ENCODE measurements at regions not wholly inside any gene's neighbourhood (a gene's known extent, or its start where the extent isn't known, plus 50 kb on each side); places are given as distances from the start of the nearest gene placed in this dataset.
"Not testable (repeated sequence)": the region's sequence is repeated elsewhere in the genome, so short reads cannot be mapped to it uniquely, and the experiment has no call there.

- Histone ChIP-seq H3K4me1 (ENCODE audit: insufficient read depth, low read length) (peaks cover 10% of the 10 kb centered on the region), H3K9me3 (ENCODE audit: control insufficient read depth, insufficient read depth, low read length) (no peaks in the 10 kb centered on the region), H3K9ac (ENCODE audit: low read depth, low read length) (no peak overlapping the region), H3K36me3 (ENCODE audit: insufficient read depth, low read length) (no peaks in the 10 kb centered on the region)
Observed at GRCh38 chr18:22699629-22700028, 233.5 kb upstream of the RBBP8 start.

DNA sequence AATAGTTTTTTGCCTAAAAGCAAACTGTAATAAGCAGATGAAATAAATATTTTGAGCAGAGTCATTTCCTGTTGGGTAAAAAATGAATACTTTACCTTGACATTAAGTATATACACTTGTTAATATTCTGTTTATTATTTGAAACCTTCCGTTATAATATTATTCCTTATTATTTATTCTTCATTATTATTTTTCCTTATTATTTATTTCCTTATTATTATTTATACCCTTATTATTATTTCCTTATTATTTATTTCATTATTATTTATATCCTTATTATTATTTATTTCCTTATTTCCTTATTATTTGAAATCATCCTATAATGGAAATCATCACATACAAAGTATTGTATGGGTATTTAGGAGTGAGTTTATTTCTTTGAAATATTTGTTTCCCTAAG, 232.2 kb upstream of the RBBP8 start:
- no peaks in the 10 kb centered on the region for H3K9me3 ChIP-seq (ENCODE audit: control insufficient read depth, insufficient read depth, low read length)
- no peak overlapping the region for H3K9ac ChIP-seq (ENCODE audit: low read depth, low read length)
- no peaks in the 10 kb centered on the region for H3K36me3 ChIP-seq (ENCODE audit: insufficient read depth, low read length)
- no peaks in the 10 kb centered on the region; the same call in 1 of the 2 replicates for H3K4me1 ChIP-seq (ENCODE audit: insufficient read depth, low read length)

DNA sequence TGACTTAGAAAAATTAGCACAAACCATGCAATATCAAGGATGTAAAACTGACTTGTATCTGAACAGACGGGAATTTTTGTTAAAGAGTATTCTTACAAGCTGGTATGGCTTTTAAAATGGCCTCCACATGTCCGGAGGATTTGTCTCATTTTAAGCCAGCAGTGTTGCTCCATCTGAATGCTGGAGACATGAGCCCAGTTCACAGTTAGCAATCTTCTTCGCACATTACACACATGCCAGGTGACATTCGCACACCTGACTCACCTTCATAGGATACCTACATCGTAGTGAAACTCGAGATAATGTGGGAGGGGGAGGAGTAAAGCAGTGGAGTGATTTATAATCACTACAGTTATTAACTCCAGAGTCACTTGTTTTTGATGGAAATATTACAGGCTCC, 231.8 kb upstream of the RBBP8 start:
- no peak overlapping the region for H3K9ac ChIP-seq (ENCODE audit: low read depth, low read length)
- H3K9me3 ChIP-seq (ENCODE audit: control insufficient read depth, insufficient read depth, low read length): no peaks in the 10 kb centered on the region
- no peaks in the 10 kb centered on the region; the same call in 1 of the 2 replicates for H3K4me1 ChIP-seq (ENCODE audit: insufficient read depth, low read length)
- no peaks in the 10 kb centered on the region for H3K36me3 ChIP-seq (ENCODE audit: insufficient read depth, low read length)

- Histone ChIP-seq H3K36me3 (ENCODE audit: insufficient read depth, low read length) (no peaks in the 10 kb centered on the region), H3K9ac (ENCODE audit: low read depth, low read length) (no peak overlapping the region), H3K4me1 (ENCODE audit: insufficient read depth, low read length) (no peaks in the 10 kb centered on the region; the same call in 1 of the 2 replicates), H3K9me3 (ENCODE audit: control insufficient read depth, insufficient read depth, low read length) (no peaks in the 10 kb centered on the region)
Observed at GRCh38 chr18:22701795-22702194, 231.3 kb upstream of the RBBP8 start.

DNA sequence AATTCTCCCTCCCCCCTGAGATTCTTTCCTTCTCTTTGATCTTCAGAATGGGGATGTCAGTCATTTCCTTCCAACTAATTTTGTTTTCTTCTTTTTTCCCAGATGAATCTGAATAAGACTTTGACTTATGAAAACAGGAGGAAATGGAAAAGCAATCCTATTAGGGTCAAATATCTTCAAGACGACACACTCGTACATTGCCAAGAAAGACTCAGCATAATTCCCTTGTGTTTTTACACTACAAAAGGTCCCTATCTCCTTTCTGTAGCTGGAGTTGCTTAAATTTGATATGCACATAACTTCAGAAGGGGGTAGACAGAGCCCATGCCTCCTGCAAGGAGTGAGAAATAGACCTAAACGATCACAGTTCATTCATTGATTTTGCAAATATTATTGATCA, 230.3 kb upstream of the RBBP8 start:
- no peaks in the 10 kb centered on the region for H3K9me3 ChIP-seq (ENCODE audit: control insufficient read depth, insufficient read depth, low read length)
- no peaks in the 10 kb centered on the region; the same call in 1 of the 2 replicates for H3K4me1 ChIP-seq (ENCODE audit: insufficient read depth, low read length)
- no peaks in the 10 kb centered on the region for H3K36me3 ChIP-seq (ENCODE audit: insufficient read depth, low read length)

DNA sequence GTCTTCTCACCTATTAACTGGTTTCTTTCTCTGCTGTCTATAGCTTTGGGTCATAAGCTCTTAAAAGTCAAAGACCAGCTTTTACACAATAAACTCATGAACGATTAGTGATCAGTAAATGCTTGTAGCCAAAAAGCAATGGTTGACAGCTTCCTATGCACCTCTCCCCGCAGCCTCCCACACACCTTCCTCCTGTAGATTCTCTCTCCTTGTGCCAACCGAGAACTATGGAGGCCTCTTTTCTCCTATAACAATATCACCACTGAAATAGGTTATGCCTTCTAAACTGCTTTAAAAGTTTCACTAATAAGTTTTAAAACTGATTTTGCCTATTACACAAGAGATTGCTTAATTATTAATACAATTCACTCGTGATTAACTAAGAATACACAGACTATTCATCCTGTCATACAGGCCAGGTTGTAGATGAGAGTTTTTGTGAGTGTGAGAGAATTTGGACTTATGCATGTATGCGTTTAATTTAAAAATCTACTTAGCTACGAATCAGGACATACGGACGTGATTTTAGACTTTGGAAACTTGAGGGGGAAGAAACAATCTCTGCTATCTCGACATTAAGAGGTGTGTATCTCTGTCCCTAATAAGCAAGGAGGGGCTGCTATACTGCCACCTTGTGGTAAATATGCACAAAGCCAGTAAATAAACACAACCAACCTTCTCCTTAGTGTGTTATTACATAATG, 229.1 kb upstream of the RBBP8 start:
- H3K9ac ChIP-seq (ENCODE audit: low read depth, low read length): no peak overlapping the region
- no peaks in the 10 kb centered on the region for H3K36me3 ChIP-seq (ENCODE audit: insufficient read depth, low read length)
- no peaks in the 10 kb centered on the region for H3K9me3 ChIP-seq (ENCODE audit: control insufficient read depth, insufficient read depth, low read length)

More for the DNA sequence above, 230.3 kb upstream of the RBBP8 start:
- H3K9ac ChIP-seq (ENCODE audit: low read depth, low read length): no peak overlapping the region

DNA sequence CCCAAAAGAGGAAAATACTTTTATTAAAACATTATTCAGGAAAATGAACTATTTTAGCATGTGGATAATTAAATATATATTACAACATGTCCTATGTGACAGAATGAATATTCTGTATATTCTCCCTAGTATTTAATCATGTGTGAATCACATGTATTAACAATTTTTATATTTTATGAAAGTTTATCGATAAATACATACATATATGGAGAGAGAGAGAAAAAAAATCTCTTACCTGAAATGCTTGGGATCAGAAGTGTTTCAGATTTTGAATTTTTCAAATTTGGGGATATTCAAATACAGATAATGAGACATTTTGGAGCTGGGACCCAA, 228.6 kb upstream of the RBBP8 start:
- no peaks in the 10 kb centered on the region for H3K9me3 ChIP-seq (ENCODE audit: control insufficient read depth, insufficient read depth, low read length)
- H3K4me1 ChIP-seq (ENCODE audit: insufficient read depth, low read length): no peaks in the 10 kb centered on the region; the same call in 1 of the 2 replicates
- H3K36me3 ChIP-seq (ENCODE audit: insufficient read depth, low read length): no peaks in the 10 kb centered on the region
- no peak overlapping the region for H3K9ac ChIP-seq (ENCODE audit: low read depth, low read length)

More for the DNA sequence above, 229.1 kb upstream of the RBBP8 start:
- no peaks in the 10 kb centered on the region; the same call in 1 of the 2 replicates for H3K4me1 ChIP-seq (ENCODE audit: insufficient read depth, low read length)

DNA sequence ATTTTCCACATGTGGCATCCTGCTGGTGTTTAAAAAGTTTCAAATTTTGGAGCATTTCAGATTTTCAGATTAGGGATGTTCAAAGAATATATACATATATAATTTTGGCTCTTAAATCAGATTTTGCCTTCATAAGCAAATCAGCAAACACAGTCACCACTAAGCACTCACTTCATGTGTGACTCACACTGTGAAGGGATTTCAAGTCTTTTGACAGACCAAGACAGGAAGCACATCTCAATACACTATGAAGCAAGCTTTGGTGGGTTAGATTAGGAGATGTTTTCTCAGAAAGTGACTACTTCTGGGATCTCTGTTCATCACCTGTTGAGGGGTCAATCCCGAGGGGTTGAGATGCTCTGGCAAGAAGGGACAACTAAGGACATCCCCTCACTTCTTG, 227.8 kb upstream of the RBBP8 start:
- Histone ChIP-seq H3K9ac (ENCODE audit: low read depth, low read length) (no peak overlapping the region), H3K36me3 (ENCODE audit: insufficient read depth, low read length) (no peaks in the 10 kb centered on the region), H3K9me3 (ENCODE audit: control insufficient read depth, insufficient read depth, low read length) (no peaks in the 10 kb centered on the region), H3K4me1 (ENCODE audit: insufficient read depth, low read length) (no peaks in the 10 kb centered on the region; the same call in 1 of the 2 replicates)

GRCh38 chr18:22706025-22706424, 227.1 kb upstream of the RBBP8 start:
- H3K4me1 ChIP-seq (ENCODE audit: insufficient read depth, low read length); H3K9ac ChIP-seq (ENCODE audit: low read depth, low read length); H3K9me3 ChIP-seq (ENCODE audit: control insufficient read depth, insufficient read depth, low read length); H3K36me3 ChIP-seq (ENCODE audit: insufficient read depth, low read length): not testable (repeated sequence)

GRCh38 chr18:22709288-22710060, 223.7 kb upstream of the RBBP8 start:
- H3K9me3 ChIP-seq (ENCODE audit: control insufficient read depth, insufficient read depth, low read length): no peaks in the 10 kb centered on the region
- H3K36me3 ChIP-seq (ENCODE audit: insufficient read depth, low read length): no peaks in the 10 kb centered on the region
- no peak overlapping the region for H3K9ac ChIP-seq (ENCODE audit: low read depth, low read length)
- H3K4me1 ChIP-seq (ENCODE audit: insufficient read depth, low read length): 0 out of 2 replicates have a peak, but pooled peaks cover 3% of the 10 kb centered on the region

GRCh38 chr18:22710673-22711191, 222.4 kb upstream of the RBBP8 start:
- 0 out of 2 replicates have a peak, but pooled peaks cover 3% of the 10 kb centered on the region for H3K4me1 ChIP-seq (ENCODE audit: insufficient read depth, low read length)
- H3K9me3 ChIP-seq (ENCODE audit: control insufficient read depth, insufficient read depth, low read length): no peaks in the 10 kb centered on the region
- peak overlapping the region; percentile 37; the same call in 1 of the 2 replicates for H3K9ac ChIP-seq (ENCODE audit: low read depth, low read length)
- H3K36me3 ChIP-seq (ENCODE audit: insufficient read depth, low read length): no peaks in the 10 kb centered on the region

DNA sequence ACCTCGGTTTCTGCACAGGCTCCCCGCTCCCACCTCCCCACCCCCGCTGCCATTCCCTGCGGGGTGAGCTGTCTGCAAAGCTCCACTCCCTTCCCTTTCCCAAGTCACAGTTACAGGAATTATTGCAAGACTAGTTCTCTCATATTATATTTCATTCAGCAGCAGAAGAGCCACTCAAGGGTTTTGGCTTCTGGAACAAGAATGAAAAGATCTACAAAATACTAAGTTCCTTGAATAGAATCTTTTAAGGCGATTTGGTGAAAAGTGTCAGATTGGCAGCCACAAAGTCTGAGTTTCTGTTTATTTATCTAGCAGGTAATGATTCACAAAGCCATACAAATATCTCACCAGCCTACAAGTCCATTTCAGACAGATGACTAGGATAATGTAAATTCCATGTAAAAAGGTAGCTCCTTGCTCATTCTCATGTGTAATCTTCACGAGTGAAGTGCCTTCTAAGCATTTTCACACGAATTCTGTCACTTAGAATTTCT, 221.9 kb upstream of the RBBP8 start:
- Histone ChIP-seq H3K9me3 (ENCODE audit: control insufficient read depth, insufficient read depth, low read length) (no peaks in the 10 kb centered on the region), H3K9ac (ENCODE audit: low read depth, low read length) (peak overlapping the region; percentile 37; the same call in 1 of the 2 replicates), H3K36me3 (ENCODE audit: insufficient read depth, low read length) (no peaks in the 10 kb centered on the region), H3K4me1 (ENCODE audit: insufficient read depth, low read length) (0 out of 2 replicates have a peak, but pooled peaks cover 3% of the 10 kb centered on the region)

GRCh38 chr18:22713511-22713910, 219.6 kb upstream of the RBBP8 start:
- H3K9me3 ChIP-seq (ENCODE audit: control insufficient read depth, insufficient read depth, low read length): no peaks in the 10 kb centered on the region
- no peak overlapping the region for H3K9ac ChIP-seq (ENCODE audit: low read depth, low read length)
- H3K4me1 ChIP-seq (ENCODE audit: insufficient read depth, low read length): 0 out of 2 replicates have a peak, but pooled peaks cover 3% of the 10 kb centered on the region
- no peaks in the 10 kb centered on the region for H3K36me3 ChIP-seq (ENCODE audit: insufficient read depth, low read length)

DNA sequence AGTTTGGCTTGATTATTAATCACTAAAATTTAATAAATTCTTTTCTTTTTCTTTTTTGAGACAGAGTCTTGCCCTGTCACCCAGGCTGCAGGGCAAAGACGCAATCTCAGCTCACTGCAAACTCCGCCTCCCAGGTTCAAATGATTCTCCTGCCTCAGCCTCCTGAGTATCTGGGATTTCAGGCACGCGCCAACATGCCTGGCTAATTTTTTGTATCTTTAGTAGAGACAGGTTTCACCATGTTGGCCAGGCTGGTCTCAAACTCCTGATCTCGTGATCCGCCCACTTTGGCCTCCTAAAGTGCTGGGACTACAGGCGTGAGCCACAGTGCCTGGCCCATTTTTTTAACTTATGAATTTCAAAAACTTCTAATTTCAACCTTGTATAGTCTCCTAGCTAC, 215.6 kb upstream of the RBBP8 start:
- H3K36me3 ChIP-seq (ENCODE audit: insufficient read depth, low read length); H3K4me1 ChIP-seq (ENCODE audit: insufficient read depth, low read length); H3K9ac ChIP-seq (ENCODE audit: low read depth, low read length); H3K9me3 ChIP-seq (ENCODE audit: control insufficient read depth, insufficient read depth, low read length): not testable (repeated sequence)
